ENCODE measurements at regions not wholly inside any gene's neighbourhood (a gene's known extent, or its start where the extent isn't known, plus 50 kb on each side); places are given as distances from the start of the nearest gene placed in this dataset.
A peak's percentile ranks its signal among the peaks of the same experiment; 100 is the strongest.

- Histone ChIP-seq H3K36me3 (no peaks in the 10 kb centered on the region), H3K4me3 (no peak overlapping the region), H3K4me1 (ENCODE audit: low read depth) (no peaks in the 10 kb centered on the region), H3K27ac (no peak overlapping the region), H3K9me3 (ENCODE audit: low read depth) (no peaks in the 10 kb centered on the region), H3K27me3 (no peaks in the 10 kb centered on the region)
- no peak for DNase-seq (ENCODE audit: low read depth in 1 of 2, low spot score in 1 of 2)
- TF ChIP-seq, protein P1, sequence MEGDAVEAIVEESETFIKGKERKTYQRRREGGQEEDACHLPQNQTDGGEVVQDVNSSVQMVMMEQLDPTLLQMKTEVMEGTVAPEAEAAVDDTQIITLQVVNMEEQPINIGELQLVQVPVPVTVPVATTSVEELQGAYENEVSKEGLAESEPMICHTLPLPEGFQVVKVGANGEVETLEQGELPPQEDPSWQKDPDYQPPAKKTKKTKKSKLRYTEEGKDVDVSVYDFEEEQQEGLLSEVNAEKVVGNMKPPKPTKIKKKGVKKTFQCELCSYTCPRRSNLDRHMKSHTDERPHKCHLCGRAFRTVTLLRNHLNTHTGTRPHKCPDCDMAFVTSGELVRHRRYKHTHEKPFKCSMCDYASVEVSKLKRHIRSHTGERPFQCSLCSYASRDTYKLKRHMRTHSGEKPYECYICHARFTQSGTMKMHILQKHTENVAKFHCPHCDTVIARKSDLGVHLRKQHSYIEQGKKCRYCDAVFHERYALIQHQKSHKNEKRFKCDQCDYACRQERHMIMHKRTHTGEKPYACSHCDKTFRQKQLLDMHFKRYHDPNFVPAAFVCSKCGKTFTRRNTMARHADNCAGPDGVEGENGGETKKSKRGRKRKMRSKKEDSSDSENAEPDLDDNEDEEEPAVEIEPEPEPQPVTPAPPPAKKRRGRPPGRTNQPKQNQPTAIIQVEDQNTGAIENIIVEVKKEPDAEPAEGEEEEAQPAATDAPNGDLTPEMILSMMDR (IDR thresholded peaks at IDR 0.05; ENCODE audit: low read depth, low read length): no peak
These were observed 309.2 kb upstream of the EMCN start for GRCh38 chr4:100826808-100827548.

DNA sequence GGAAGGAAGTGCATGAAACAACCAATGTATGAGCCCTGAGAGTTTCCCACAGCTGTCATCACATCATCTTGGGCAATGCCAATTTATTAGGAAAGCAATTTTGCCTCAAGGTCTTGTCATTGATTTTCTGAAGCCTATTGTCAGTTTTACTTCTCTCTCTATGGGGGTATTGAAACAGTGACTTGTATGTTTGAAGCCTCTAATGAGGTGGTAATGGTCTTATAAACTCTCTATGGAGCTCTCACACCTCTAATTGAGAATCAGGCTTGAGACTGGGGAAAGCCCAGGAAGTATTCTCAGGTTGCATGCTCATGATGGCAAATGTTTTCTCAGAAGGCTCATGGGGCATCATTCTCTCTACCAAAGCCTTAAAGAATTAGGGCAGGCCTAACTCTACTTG is 308.2 kb upstream of the EMCN start:
- TF ChIP-seq, protein P1 (IDR thresholded peaks at IDR 0.05; ENCODE audit: low read depth, low read length): no peak
- Histone ChIP-seq H3K27me3 (no peaks in the 10 kb centered on the region), H3K9me3 (ENCODE audit: low read depth) (no peaks in the 10 kb centered on the region), H3K4me3 (no peak overlapping the region), H3K4me1 (ENCODE audit: low read depth) (no peaks in the 10 kb centered on the region), H3K27ac (no peak overlapping the region), H3K36me3 (no peaks in the 10 kb centered on the region)
- no peak for DNase-seq (ENCODE audit: low read depth in 1 of 2, low spot score in 1 of 2)

DNA sequence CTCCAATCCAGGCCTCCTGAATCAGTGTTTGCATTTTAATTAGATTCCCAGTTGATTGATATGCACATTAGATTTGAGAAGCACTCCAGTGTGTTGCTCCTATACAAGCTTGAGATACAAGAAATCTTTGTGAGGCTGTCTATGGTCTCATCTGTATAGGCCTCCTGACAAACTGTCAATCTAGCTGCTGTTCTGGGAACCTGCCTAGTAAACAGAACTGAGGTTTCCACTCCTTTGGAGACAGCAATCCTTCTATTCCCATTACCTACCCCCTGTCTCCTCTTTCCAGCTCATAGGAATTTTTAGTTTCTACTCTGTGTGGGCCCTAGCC is 306.1 kb upstream of the EMCN start:
- H3K4me3 ChIP-seq: no peak overlapping the region
- H3K27ac ChIP-seq: no peak overlapping the region
- H3K36me3 ChIP-seq: no peaks in the 10 kb centered on the region
- no peaks in the 10 kb centered on the region for H3K27me3 ChIP-seq
- H3K4me1 ChIP-seq (ENCODE audit: low read depth): no peaks in the 10 kb centered on the region
- H3K9me3 ChIP-seq (ENCODE audit: low read depth): no peaks in the 10 kb centered on the region
- DNase-seq (ENCODE audit: low read depth in 1 of 2, low spot score in 1 of 2): no peak
- TF ChIP-seq, protein P1 (IDR thresholded peaks at IDR 0.05; ENCODE audit: low read depth, low read length): no peak

DNA sequence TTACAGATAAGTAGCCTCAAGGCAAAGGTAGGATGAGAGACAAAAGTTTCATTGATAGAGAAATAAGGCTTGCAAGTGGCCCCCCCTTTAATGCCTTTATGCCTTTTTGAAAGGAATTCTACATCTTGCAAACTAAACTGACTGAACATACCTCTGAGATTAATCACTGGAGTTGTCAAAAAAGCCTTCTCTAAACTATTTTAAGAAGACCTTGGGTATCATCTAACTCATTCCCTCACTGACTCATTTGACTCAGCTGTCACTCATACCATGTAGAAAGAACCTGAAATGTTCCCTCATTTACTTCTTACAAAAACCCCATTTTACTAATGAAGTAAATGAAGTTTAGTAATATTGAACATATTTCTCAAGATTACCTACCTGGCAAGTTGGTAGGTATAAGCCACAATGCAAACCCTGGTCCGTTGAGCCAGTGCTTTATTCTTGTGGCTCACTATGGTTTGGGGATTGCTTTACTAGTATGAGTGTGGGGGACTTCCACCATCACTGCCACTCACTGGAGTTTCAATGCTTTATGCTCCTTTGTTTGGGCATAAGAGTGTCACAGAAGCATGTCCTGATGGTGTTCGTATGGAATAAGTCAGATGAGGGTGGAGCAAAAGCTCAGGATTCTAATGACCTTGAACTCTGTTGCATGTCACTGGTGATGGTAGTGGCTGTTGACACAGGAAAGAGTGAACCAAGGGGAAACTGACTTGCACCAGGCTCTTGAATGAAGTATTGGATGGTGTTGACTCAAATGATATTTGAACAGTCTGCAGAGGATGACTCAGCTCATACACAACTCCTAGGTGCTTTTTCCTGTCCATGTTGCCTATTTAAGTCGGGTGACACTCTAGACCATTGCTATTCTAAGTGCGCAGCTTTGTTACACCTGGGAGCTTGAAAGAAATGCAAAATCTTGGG is 305.5 kb upstream of the EMCN start:
- Histone ChIP-seq H3K27me3 (no peaks in the 10 kb centered on the region), H3K4me3 (no peak overlapping the region), H3K36me3 (no peaks in the 10 kb centered on the region), H3K27ac (no peak overlapping the region), H3K4me1 (ENCODE audit: low read depth) (no peaks in the 10 kb centered on the region), H3K9me3 (ENCODE audit: low read depth) (no peaks in the 10 kb centered on the region)
- TF ChIP-seq, protein P1 (IDR thresholded peaks at IDR 0.05; ENCODE audit: low read depth, low read length): no peak
- DNase-seq (ENCODE audit: low read depth in 1 of 2, low spot score in 1 of 2): peak in 1 of 2 donors; percentile 9

GRCh38 chr4:100820249-100820648 is 302.4 kb upstream of the EMCN start:
- H3K27me3 ChIP-seq: no peaks in the 10 kb centered on the region
- TF ChIP-seq, protein P1 (IDR thresholded peaks at IDR 0.05; ENCODE audit: low read depth, low read length): no peak
- no peaks in the 10 kb centered on the region for H3K4me1 ChIP-seq (ENCODE audit: low read depth)
- DNase-seq (ENCODE audit: low read depth in 1 of 2, low spot score in 1 of 2): no peak
- H3K36me3 ChIP-seq: no peaks in the 10 kb centered on the region
- no peak overlapping the region for H3K27ac ChIP-seq
- H3K4me3 ChIP-seq: no peak overlapping the region
- H3K9me3 ChIP-seq (ENCODE audit: low read depth): no peaks in the 10 kb centered on the region

Measured in cardiac muscle cell (in vitro differentiated cells and primary cell).